NCI-H1092 (cell line): ENCODE measurements at regions not wholly inside any gene's neighbourhood (a gene's known extent, or its start where the extent isn't known, plus 50 kb on each side); places are given as distances from the start of the nearest gene placed in this dataset.

Experiments used
- DNase-seq: peaks from one replicate; lab custom pipeline; 2025; lab: John Stamatoyannopoulos, UW

- no peak for DNase-seq
Observed at GRCh38 chr2:144570566-144570965, 50.6 kb upstream of the ZEB2 start.
